ENCODE measurements at regions not wholly inside any gene's neighbourhood (a gene's known extent, or its start where the extent isn't known, plus 50 kb on each side); places are given as distances from the start of the nearest gene placed in this dataset.

GRCh38 chr1:175245324-175245723 lies 52.7 kb upstream of the KIAA0040 start:
- Histone ChIP-seq H2AFZ (ENCODE audit: control insufficient read depth, low read depth, low read length) (no peak overlapping the region), H3K4me1 (ENCODE audit: control insufficient read depth, insufficient read depth, low read length) (no peaks in the 10 kb centered on the region), H3K9me3 (replicated peaks; ENCODE audit: control insufficient read depth, insufficient read depth, low read length) (no peaks in the 10 kb centered on the region; the same call in 2 of the 3 replicates), H3K79me2 (ENCODE audit: control insufficient read depth, insufficient read depth, low read length) (no peaks in the 10 kb centered on the region), H4K20me1 (ENCODE audit: control insufficient read depth, insufficient read depth) (no peaks in the 10 kb centered on the region), H3K27ac (ENCODE audit: control insufficient read depth, insufficient read depth) (no peak overlapping the region), H3K4me2 (ENCODE audit: control insufficient read depth, insufficient read depth) (no peak overlapping the region), H3K27me3 (replicated peaks in 1 of 2; ENCODE audit: control insufficient read depth in 2 of 2, insufficient read depth in 2 of 2, low read length in 1 of 2) (no peaks in the 10 kb centered on the region), H3K9ac (ENCODE audit: control insufficient read depth, insufficient read depth, low read length) (no peak overlapping the region), H3K4me3 (no peak overlapping the region), H3K36me3 (ENCODE audit: control insufficient read depth in 2 of 2, insufficient read depth in 2 of 2, low read length in 1 of 2) (no peaks in the 10 kb centered on the region)
- ChIA-PET CTCF (interaction anchor here (1.6 to 1.9 kb wide), 2 partner anchors 57 to 90 kb away, joined by 3 to 4 read pairs; no protein-coding TSS in a partner anchor), POLR2A (no interaction called here), SMC1A (ENCODE audit: uncharacterized antibody, unreplicated experiment) (interaction anchor here (0.8 kb wide), 1 partner anchor 58 kb away, joined by 3 read pairs; no protein-coding TSS in a partner anchor), RAD21 (ENCODE audit: unreplicated experiment) (no interaction called here)
- in situ Hi-C loops (cut with MboI) (no loop called here), intact Hi-C loops (cut with micrococcal nuclease; ENCODE audit: unreplicated experiment) (no loop called here)
- TF ChIP-seq PRDM15 (CRISPR knock-in tag; IDR thresholded peaks at IDR 0.05) (no peak), PBX3 (IDR thresholded peaks at IDR 0.05; ENCODE audit: insufficient replicate concordance, low read depth, low read length) (no peak), BRCA1 (IDR thresholded peaks at IDR 0.05; ENCODE audit: low read depth, low read length) (no peak), POLR2AphosphoS5 (IDR thresholded peaks at IDR 0.05; ENCODE audit: low read length) (no peak), IKZF1 (conservative IDR thresholded peaks at IDR 0.05) (no peak), IRF3 (IDR thresholded peaks at IDR 0.05) (no peak), JUNB (IDR thresholded peaks at IDR 0.05) (no peak)
- FAIRE-seq (no peak), ATAC-seq (no peak), DNase-seq (ENCODE audit: low read depth, low spot score) (no peak)
- no TSS peak for BruUV-seq (replicated peaks)
- WGBS (ENCODE audit: insufficient coverage, insufficient replicate concordance, low lambda C conversion rate, missing lambda C conversion rate): 100% methylated on average over 1 of the region's 1 CpG
